Kasumi-1 (cell line): ENCODE measurements at regions not wholly inside any gene's neighbourhood (a gene's known extent, or its start where the extent isn't known, plus 50 kb on each side); places are given as distances from the start of the nearest gene placed in this dataset.

Experiments
- DNase-seq, 2 experiments: peaks; one replicate each; lab custom pipeline; 2025; lab: John Stamatoyannopoulos, UW

DNA sequence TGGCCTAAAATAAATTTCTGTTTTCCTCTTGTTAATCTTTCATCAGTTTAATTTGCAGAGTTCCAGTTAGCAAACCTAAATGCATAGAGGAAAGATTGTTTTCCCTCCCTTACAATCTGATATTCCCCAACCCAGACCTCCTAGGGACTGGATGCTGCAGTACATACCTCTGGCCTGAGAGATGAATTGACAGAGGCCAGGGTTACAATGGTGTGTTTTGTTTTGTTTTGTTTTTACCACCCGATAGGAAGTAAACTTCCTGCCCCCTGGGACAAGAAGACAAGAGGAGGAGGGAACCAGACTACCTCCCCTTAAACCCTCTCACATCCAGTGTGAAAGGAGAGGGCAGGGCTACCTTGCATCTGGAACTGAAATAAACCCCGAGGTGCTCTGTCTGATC, 319.0 kb downstream of the LRFN2 start:
- DNase-seq = no peak

DNA sequence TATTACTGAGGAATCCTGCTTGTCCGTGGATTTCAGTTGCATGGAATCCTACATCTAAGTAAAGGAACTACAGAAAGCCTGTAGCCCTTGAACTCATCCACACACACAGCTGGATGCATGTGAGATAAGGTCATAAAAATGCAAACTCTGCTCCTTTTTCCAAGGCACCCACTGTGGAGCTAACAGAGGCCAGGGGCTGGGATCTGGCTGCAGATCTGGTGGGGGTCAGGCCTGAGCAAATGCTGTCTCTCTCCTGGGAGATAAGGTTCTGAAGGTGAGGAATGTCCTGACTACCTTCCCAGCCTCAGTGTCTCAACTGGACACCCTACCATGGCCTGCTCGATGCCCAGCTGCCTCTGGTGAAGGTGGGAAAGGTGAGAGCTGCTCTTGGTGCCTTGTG, 321.5 kb downstream of the LRFN2 start:
- DNase-seq = no peak

DNA sequence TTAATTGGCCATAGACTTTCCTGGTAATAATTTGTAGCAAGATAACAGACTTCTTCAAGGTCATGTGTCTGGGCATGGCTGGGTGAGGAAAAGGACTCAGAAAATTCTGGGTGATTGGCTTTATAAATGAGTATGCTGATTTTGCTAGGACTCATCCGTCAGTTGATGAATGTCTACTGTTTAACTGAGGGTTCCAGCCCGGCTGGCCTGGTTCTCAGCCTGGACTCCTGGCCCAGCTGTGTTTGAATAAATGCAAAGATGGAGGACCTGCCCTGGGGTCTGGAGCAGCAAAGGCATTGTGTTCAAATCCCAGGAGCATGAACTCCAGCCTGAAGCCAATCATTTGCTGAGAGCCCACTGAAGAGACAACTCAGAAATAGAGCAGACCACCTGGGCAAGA, 323.2 kb downstream of the LRFN2 start:
- DNase-seq = no peak

- no peak for DNase-seq
These were observed 324.8 kb downstream of the LRFN2 start for GRCh38 chr6:40262363-40262762.

DNA sequence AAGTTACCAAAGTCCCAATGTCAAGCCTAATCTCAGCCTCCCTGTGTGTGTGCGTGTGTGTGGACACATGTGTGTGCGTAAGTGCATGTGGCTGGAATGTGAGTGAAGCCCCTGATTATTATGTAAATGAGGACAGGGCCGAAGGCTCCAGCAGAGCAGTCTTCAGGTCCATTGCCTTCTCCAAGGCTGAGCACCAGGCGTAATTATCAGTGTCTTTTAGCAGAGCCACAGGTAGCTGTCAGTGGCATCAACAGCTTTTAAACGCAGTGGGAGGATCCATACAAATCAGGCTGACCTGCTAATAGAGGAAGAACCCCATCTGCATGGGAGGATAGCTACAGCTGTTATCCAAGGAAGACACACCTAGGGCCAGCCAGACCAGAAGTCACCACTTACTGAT, 324.3 kb upstream of the MOCS1 start:
- DNase-seq = no peak

GRCh38 chr6:40256831-40257230, 322.6 kb upstream of the MOCS1 start:
- DNase-seq = no peak

DNA sequence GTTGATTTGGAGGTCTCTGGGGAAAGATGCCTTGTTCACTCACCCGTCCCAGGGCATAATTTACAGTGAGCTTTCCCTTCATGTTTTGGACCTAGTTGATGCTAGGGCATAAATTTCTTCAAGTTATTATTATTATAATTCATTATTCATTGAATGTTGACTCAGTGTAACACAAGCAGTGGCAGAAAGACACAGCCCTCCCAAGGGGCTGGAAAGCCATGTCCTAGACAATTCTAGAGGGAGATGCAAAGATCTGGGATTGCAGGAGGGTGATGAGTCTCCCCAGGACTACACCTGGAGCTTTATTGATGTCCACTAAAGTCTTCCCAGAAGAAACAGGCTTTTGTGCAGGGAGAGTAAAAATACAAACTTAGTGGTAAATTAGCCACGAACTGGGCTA, 322.0 kb upstream of the MOCS1 start:
- no peak for DNase-seq

- DNase-seq = no peak
These were observed 319.2 kb upstream of the MOCS1 start for GRCh38 chr6:40253420-40253819.

DNA sequence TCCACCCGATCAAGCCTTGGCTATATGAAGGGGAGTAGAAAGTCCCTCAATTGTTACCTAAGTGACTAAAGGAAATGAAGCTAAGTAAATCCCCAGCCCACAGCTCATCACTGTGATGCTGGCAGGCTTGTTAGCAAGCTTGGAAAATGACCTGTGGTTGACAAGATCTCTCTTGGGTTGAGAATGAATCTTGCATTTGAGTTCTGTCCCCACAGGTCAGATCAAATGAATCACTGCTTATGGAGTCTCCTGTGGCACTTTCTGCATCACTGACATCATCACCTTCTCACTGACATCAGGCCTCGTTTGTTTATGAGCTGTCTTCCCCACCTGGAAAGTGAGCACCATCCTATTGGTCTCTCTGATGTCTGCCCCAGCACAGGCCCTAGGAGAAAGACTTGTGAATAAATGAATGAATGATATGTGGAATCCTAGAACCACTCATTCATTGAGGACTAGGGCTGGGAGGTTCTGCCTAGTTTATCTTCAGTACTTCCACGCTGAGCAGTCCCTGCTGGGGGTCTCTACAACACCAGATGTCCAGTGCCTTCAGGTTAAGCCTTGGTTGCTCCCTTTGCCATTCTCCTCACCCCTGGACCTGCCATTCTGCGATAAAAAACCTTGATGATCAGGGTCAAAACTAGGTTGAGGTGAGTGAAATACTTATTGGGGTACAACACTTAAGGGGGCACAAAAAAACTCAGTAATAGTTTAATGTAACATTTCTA, 318.4 kb upstream of the MOCS1 start:
- DNase-seq = no peak

DNA sequence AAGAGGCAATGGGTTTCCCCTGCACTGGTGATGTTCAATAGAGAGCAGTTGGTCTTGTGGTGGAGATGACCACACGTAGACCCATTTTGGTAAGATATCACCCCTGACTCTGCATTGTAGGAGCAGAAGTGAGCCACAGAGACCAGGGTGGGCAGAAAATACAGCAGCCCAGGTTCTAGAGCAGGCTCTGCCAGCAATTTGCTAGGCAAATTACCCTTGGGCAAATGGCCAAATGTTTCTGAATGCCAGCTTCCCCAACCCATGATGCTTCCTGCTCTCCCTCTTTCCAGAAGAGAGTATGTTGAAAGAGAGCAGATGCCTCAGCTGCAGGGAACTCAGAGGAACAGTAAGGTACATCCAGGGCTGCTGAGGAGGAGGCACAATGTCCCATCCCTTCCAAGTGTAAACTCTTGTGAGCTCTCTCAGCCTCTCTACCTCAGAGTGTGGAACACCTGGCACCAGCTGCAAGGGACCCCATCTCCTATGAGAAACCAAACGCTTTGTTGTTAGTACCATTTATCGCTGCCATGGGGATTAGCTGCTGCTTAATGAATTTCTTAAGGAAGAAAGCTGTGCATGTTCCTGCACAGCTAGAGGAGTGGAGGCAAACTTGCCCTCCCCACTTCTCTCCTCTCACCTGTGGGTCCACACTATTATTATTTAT, 317.5 kb upstream of the MOCS1 start:
- DNase-seq = no peak

- DNase-seq = no peak
These were observed 315.7 kb upstream of the MOCS1 start for GRCh38 chr6:40249935-40250334.

DNA sequence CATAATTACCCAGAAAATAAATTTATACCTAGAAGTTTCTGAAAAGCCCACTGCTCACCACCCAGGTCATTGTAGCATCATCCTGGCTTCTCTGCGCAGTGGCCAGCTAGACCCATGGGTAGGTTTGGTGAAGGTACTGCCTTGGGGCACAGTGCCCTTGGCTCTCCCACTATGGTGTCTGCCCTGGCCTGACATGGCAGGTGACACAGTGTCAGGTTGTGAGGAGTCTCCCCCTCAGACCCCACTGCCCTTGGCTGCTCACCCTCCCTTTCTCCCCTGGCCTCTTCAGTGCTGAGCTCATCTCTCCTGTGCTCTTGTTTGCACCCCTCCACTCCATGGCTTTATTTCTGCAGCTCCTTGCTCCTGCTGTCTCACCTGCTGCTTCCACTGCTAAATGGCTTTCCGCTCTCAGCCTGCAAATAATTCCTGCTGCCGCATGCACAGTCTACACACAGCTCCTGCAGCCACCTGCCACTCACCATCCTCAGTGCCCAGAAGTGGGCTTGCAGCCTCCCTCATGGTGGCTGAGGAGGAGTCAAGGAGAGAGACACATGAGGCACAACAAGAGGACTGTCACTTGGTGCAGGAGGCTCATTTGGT, 313.4 kb upstream of the MOCS1 start:
- DNase-seq = no peak

DNA sequence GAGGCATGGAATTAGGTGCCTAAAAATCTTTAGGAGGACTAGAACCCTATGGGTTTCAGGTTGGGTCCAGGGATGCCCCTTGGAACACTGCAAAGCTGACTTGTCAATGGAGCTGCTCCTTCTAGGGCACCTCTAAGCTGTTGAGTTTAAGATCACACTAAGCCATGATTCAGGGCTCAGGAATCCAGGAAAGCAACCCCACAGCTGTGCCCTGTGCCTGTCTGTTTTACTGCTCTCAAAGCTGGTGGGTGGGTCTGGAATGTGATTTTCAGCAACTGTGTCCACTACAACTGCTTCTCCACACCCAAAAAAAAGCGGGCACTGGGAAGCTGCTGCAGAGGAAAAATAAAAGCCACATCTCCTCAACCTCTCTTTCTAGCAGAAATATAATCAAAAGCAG, 310.4 kb upstream of the MOCS1 start:
- no peak for DNase-seq

- DNase-seq = no peak
These were observed 298.4 kb upstream of the MOCS1 start for GRCh38 chr6:40232698-40233097.

- DNase-seq = no peak
These were observed 293.5 kb upstream of the MOCS1 start for GRCh38 chr6:40227735-40228134.

DNA sequence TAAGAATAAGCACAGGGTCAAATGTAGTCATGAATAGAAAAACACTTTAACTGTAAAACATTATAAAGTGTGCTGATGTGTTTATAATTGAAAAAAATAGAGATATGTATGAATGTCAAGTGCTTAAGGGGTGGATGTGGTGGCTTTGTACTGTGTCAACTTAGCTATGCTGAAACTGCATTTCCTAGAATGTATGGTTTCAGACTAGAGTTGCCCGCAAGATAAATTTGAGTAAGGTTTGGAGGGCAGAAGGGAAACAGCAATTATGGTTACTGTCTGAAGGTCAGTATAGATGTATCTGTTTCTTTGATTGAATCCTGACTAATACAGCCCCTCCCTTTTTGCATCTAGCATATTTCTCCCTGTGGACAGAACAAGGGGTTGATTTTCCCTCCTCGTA, 288.1 kb upstream of the MOCS1 start:
- no peak for DNase-seq

DNA sequence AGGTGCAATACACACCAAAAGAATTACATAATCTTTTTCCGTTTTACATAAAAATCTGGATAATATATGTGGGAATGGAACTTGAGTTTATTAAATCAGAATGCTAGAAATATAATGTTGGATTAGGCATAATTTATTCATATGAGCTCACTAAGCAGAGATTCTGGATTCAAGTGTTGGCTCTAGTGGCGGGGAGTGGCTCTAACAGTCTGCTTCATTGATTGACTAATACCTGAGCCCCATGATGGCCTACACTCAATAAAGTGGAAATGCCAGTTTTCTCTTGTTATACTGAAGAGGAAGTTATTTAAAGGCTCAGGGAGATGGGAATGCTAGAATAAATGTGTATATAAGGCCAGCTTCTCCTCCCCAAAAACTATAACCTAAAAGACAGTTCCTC, 285.5 kb upstream of the MOCS1 start:
- DNase-seq = no peak

GRCh38 chr6:40210628-40211056, 276.4 kb upstream of the MOCS1 start:
- no peak for DNase-seq

DNA sequence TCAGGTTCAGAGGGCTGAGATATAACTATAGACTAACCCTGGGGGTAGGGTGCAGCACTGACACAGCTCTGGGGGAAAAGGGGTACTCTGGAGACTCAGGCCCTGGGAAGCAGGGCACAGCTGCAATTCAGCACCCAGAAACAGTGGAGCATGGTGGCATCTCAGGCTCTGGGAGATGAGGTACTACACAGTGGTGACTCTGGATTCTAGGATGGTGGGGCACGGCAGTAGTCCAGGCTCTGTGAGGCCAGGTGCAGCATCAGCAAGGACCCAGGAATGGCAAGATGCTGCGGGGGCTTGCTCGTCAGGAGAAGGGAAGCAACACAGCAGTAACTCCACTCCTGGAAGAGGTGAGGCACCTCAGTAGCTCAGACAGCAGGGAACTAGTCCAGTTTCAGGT, 271.5 kb upstream of the MOCS1 start:
- DNase-seq = no peak

DNA sequence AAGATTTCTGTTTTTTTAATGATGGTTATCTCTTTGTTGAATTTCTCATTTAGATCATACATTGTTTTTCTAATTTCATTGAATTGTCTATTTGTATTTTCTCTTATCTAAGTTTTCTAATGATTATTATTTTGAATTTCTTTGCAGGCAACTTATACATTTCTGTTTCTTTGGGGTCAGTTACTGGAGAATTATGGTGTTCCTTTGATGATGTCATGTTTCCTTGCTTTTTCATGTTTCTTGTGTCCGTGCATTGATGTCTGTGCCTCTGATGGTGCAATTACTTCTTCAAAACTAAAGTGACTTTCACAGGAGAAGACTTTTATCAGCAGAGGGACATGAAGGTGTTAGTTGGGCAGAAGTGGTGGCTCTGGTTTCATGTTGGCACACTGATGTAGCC, 270.7 kb upstream of the MOCS1 start:
- no peak for DNase-seq

- no peak for DNase-seq
These were observed 263.1 kb upstream of the MOCS1 start for GRCh38 chr6:40197371-40197770.

DNA sequence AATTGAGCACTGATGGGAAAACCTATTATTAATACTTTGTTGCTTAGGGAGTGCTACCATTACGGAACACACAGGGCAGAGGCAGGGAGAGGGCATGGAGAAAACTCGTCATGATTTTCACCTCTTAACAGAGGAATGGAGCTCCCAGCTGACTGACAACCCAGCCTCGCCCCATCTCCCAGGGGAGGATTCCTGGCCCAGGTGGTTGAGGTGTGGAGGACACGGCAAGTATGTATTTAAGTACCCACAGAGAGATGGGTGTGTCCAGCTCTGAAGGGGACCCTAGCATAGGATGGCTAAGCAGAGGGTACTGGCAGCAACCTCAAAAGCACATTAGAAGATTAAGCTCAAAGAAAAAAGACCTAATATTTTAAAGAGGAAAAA, 261.9 kb upstream of the MOCS1 start:
- no peak for DNase-seq

DNA sequence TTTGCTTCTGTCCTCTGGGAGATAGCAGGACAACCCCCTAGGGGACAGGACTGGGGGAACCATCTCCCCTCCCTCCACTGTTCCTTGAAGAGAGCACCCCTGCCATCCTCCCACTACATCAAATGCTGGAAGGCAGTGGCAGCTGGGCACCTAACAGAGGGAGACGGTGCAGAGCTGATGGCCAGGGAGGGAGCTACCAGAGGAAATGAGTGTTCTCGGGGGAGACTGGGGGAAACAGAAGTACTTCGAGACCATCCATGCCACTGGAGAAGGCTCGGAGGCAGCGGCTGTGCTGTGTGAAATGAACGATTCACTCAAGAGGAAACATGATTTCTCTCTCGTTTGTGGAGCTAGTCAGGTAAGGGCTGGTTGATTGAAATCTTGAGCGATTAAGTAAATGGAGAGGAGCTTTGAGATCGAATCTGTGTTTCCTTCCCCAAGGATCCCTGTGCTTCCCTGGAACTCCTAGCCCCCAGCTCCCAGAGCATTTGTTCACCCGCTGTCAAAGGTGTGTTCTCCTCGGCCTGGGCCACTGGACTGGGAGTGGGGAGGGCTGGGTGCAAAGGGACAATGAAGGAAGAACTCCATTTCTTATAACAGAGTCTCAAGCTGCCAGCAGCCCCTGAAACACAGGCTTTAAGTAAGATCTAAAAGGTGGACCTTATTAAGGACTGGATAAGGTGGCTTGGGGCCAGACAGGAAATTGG, 261.3 kb upstream of the MOCS1 start:
- no peak for DNase-seq
